OCI-LY7 (cell line): ENCODE measurements at regions not wholly inside any gene's neighbourhood (a gene's known extent, or its start where the extent isn't known, plus 50 kb on each side); places are given as distances from the start of the nearest gene placed in this dataset.

Experiments used
- EZH2phosphoT487 ChIP-seq: fragments of 200-600 bp; sonication (generic); IDR thresholded peaks from 2 replicates; pipeline ENCODE4 v1.6.1; 2018; ENCODE audit warnings: low read depth, borderline replicate concordance, mild to moderate bottlenecking, mixed run types, antibody characterized with exemption, low read length, moderate library complexity, mixed read lengths
- TF ChIP-seq, protein P1 (sequence below): fragments of 200-600 bp; sonication (generic); conservative IDR thresholded peaks from 2 replicates; pipeline ENCODE4 v1.5.1; 2014; ENCODE audit warnings: mild to moderate bottlenecking, antibody characterized with exemption, low read length, moderate library complexity, mixed read lengths

GRCh38 chr6:19231878-19232561, 605.1 kb upstream of the ID4 start:
- TF ChIP-seq, protein P1, sequence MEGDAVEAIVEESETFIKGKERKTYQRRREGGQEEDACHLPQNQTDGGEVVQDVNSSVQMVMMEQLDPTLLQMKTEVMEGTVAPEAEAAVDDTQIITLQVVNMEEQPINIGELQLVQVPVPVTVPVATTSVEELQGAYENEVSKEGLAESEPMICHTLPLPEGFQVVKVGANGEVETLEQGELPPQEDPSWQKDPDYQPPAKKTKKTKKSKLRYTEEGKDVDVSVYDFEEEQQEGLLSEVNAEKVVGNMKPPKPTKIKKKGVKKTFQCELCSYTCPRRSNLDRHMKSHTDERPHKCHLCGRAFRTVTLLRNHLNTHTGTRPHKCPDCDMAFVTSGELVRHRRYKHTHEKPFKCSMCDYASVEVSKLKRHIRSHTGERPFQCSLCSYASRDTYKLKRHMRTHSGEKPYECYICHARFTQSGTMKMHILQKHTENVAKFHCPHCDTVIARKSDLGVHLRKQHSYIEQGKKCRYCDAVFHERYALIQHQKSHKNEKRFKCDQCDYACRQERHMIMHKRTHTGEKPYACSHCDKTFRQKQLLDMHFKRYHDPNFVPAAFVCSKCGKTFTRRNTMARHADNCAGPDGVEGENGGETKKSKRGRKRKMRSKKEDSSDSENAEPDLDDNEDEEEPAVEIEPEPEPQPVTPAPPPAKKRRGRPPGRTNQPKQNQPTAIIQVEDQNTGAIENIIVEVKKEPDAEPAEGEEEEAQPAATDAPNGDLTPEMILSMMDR: no peak
- TF ChIP-seq EZH2phosphoT487: no peak
